H1 (cell line): ENCODE measurements at regions not wholly inside any gene's neighbourhood (a gene's known extent, or its start where the extent isn't known, plus 50 kb on each side); places are given as distances from the start of the nearest gene placed in this dataset.

Experiments used
- ATF2 ChIP-seq: IDR thresholded peaks from 2 replicates; pipeline ENCODE4 v1.6.1; 2012; ENCODE audit warnings: low read length, inconsistent platforms
- CEBPB ChIP-seq: IDR thresholded peaks from 2 replicates; pipeline ENCODE4 v1.6.1; 2012; ENCODE audit warnings: low read depth, low read length
- CTCF ChIP-seq, 3 experiments: IDR thresholded peaks; 1 replicate in 2 of 3; 2 replicates in 1 of 3; pipeline versions ENCODE4 v1.5.1 to v1.6.1; 2011; ENCODE audit warnings: low read length in 3 of 3, mild to moderate bottlenecking in 3 of 3, inconsistent platforms in 2 of 3, low read depth in 1 of 3, moderate library complexity in 1 of 3; ENCODE audit not compliant: insufficient read depth in 1 of 3; ENCODE audit errors: control extremely low read depth in 1 of 3
- EZH2 ChIP-seq: fragments of 200-600 bp; sonication (generic); IDR thresholded peaks from 2 replicates; pipeline ENCODE4 v1.7.1; 2012; ENCODE audit warnings: low read depth, mild to moderate bottlenecking, moderate library complexity, low read length, inconsistent platforms; ENCODE audit not compliant: severe bottlenecking
- HDAC6 ChIP-seq: IDR thresholded peaks from one replicate; pipeline ENCODE4 v1.7.1; 2012; ENCODE audit warnings: low read depth, mild to moderate bottlenecking, inconsistent platforms, low read length, moderate library complexity
- JUN ChIP-seq: IDR thresholded peaks from 2 replicates; pipeline ENCODE4 v1.6.1; 2011; ENCODE audit warnings: low read depth, mild to moderate bottlenecking, improper control_type of control experiment, low read length
- MAFK ChIP-seq: IDR thresholded peaks from 2 replicates; pipeline ENCODE4 v1.6.1; 2012; ENCODE audit warnings: low read depth, mild to moderate bottlenecking, improper control_type of control experiment, low read length
- MAX ChIP-seq: IDR thresholded peaks from 2 replicates; pipeline ENCODE4 v1.6.1; 2012; ENCODE audit warnings: inconsistent platforms
- POLR2A ChIP-seq, 2 experiments: IDR thresholded peaks; 1 replicate in 1 of 2; 2 replicates in 1 of 2; pipeline ENCODE4 v1.6.1; 2011; ENCODE audit warnings: low read depth in 2 of 2, low read length in 2 of 2, mild to moderate bottlenecking in 2 of 2; ENCODE audit errors: control extremely low read depth in 1 of 2
- RFX5 ChIP-seq: IDR thresholded peaks from 2 replicates; pipeline ENCODE4 v1.6.1; 2011; ENCODE audit warnings: low read depth, low read length, improper control_type of control experiment, borderline replicate concordance
- RXRA ChIP-seq: IDR thresholded peaks from 2 replicates; pipeline ENCODE4 v1.6.1; 2011; ENCODE audit warnings: low read depth, mild to moderate bottlenecking, low read length, moderate library complexity; ENCODE audit not compliant: insufficient read depth
- SUZ12 ChIP-seq: fragments of 200-600 bp; sonication (generic); IDR thresholded peaks from 2 replicates; pipeline ENCODE4 v1.6.1; 2012; ENCODE audit warnings: mild to moderate bottlenecking, inconsistent platforms, low read length, moderate library complexity, mixed read lengths

GRCh38 chr14:71672596-71672995 lies 259.6 kb upstream of the RGS6 start:
- TF ChIP-seq POLR2A (IDR thresholded peaks at IDR 0.05; ENCODE audit: control extremely low read depth in 1 of 2, low read depth in 2 of 2, low read length in 2 of 2) = no peak
- TF ChIP-seq MAFK = no peak
- TF ChIP-seq MAX = no peak
- no peak for TF ChIP-seq ATF2
- TF ChIP-seq RFX5 = no peak
- TF ChIP-seq CTCF (IDR thresholded peaks at IDR 0.05; ENCODE audit: control extremely low read depth in 1 of 3, insufficient read depth in 1 of 3, low read depth in 1 of 3, low read length in 3 of 3) = no peak
- TF ChIP-seq HDAC6 = no peak
- TF ChIP-seq EZH2 = no peak
- TF ChIP-seq SUZ12 = no peak
- no peak for TF ChIP-seq JUN
- TF ChIP-seq CEBPB = no peak
- TF ChIP-seq RXRA = no peak
